ENCODE measurements at regions not wholly inside any gene's neighbourhood (a gene's known extent, or its start where the extent isn't known, plus 50 kb on each side); places are given as distances from the start of the nearest gene placed in this dataset.

- no peak for DNase-seq
Measured at GRCh38 chr6:15872241-15873103, 209.6 kb upstream of the DTNBP1 start.

- no peak for DNase-seq
Measured at GRCh38 chr6:15871276-15871675, 208.4 kb upstream of the DTNBP1 start.

- no peak for DNase-seq
Measured at GRCh38 chr6:15870333-15871043, 207.7 kb upstream of the DTNBP1 start.

GRCh38 chr6:15864708-15865062 lies 201.9 kb upstream of the DTNBP1 start:
- DNase-seq, result no peak

- no peak for DNase-seq
Measured at GRCh38 chr6:15864038-15864707, 201.3 kb upstream of the DTNBP1 start.

GRCh38 chr6:15862810-15863209 lies 200.0 kb upstream of the DTNBP1 start:
- DNase-seq, result no peak

DNA sequence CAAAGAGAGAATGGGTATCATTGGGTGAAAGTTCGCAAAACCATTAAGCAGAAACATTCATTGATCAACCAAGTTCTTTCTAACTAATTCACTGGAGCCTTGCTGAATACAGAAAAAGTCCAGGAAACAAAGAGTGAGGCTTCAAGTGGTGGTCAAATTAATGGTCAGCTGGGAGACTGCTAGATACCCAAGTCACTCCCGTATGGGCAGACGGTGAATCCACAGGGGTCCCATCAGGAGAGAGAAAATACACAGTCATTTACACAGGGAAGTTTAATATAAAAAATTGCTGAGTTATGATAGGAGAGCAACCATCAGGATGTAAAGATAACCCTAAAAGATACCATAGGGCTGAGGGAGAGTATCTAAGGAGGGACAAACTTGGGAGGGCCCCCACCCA lies 198.7 kb upstream of the DTNBP1 start:
- no peak for DNase-seq

- DNase-seq, result no peak
Measured at GRCh38 chr6:15854826-15855710, 192.2 kb upstream of the DTNBP1 start.

DNA sequence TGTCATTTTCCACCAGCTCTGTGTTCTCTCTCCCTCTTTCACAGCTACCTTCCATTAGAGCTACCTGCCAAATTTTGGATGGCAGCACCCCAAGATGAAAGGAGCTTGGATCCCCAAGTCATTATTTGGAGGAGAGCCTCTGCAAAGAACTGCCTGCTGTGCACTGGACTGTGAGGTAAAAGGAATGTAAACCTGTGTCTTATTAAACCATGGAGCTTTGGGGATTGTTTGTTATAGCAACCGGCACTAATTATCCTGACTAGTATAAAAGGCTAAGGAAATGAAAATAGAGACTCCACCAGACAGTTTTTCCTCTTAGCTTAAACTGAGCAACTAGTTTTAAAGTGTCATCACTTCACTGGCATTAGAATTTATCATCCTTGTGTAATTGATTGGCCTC lies 191.6 kb upstream of the DTNBP1 start:
- DNase-seq, result no peak

- DNase-seq, result no peak
Measured at GRCh38 chr6:15853259-15853658, 190.4 kb upstream of the DTNBP1 start.

DNA sequence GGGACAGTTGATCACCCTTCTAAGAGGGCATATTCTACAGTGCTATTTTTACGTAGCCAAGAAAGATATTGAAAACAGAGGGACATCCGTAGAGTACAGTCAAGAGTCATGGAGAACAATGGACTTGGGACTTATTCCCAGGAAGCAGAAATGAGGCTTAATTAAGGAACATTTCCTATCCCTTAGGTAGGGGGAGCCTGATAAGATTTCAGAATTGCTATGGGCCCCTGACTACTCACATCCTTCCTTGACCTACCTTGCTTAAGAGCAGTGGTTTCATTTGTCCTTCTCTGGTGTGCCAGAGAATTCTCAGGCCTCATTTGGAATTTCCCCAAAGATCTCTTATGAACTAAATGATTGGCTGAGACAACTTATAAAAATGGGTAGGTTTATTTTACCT lies 189.5 kb upstream of the DTNBP1 start:
- DNase-seq, result no peak

DNA sequence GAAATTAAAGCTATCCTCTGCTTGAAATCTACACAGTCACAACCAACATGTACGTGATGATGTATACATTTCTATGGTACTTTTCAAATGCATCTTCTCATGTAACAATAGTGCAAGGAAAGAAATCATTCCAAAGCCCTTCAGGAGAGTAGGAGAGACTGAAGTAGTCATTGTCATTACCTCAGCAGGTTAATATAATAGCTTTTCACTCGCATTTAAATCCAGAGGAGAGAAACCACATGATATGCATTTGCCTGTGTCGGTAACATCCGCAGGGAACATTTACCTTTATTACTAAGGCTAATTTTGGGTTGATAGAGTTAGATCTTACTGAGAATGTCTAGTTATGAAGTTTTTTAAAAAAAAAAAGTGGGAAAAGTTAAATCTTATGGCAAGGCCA lies 186.6 kb upstream of the DTNBP1 start:
- DNase-seq, result no peak

GRCh38 chr6:15845492-15845891 lies 182.7 kb upstream of the DTNBP1 start:
- no peak for DNase-seq

DNA sequence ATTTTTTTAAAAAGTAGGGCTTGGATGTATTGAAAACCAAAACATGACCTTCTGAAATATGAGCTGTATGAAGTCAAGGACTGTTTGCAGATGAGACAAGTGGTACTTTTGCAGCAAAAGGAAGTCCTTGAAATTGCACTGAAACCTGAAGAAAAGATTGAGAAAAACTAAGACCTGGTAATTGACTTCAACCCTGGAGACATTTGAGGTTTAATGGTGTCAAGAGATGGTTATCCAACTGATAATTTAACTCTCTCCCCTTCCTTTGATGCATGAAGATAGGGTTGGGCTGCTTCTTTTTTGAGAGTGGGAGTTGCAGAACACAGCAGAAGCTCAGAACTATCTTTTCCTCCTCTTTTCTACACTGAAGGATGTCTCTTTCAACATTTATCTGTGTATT lies 180.9 kb upstream of the DTNBP1 start:
- no peak for DNase-seq

- no peak for DNase-seq
Measured at GRCh38 chr6:15843226-15843625, 180.4 kb upstream of the DTNBP1 start.

DNA sequence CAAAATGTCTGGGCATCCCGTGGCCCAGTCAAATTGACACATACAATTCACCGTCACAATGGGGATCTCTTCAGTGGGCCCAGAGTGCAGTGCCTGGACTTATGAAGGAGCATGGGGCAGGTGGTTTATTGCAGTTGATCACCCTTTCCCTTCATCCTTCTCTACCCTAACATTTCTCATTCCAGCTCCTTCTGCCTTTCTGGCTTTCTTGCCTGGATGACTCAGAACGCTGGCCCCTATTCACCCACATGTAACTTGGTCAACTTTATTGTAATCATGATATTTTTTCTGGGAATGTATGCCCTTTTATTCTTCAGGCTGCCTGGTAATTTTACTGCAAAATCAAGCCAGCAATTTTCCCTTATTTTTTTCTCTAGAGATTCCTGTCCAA lies 179.9 kb upstream of the DTNBP1 start:
- no peak for DNase-seq

- DNase-seq, result no peak
Measured at GRCh38 chr6:15841937-15842726, 179.3 kb upstream of the DTNBP1 start.

DNA sequence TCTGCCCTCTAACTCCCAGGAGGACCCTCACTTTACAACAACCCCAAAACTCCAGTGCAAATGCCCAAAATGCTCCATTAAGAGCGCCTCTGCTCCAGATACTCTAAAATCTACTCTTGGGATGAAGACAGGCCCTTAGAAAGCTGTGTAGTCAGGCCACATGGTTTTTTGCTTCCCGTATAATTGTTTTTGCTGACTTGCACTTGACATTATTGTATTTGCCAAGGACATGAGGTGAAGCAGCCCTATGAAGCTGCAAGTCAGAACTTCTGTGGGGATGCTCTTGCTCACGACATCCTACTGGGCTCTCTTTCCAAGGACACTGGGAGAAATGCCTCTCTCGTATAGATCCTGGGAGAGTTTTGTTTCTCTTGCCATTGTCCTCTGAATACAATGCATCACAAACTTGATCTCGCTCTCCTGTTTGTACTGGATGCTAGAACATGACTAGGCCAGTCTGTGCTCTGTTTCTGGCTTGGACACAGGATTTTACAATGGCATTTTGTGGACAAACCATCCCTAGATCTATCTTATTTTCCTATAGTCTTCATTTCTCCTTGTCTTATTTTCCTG lies 177.2 kb upstream of the DTNBP1 start:
- no peak for DNase-seq

DNA sequence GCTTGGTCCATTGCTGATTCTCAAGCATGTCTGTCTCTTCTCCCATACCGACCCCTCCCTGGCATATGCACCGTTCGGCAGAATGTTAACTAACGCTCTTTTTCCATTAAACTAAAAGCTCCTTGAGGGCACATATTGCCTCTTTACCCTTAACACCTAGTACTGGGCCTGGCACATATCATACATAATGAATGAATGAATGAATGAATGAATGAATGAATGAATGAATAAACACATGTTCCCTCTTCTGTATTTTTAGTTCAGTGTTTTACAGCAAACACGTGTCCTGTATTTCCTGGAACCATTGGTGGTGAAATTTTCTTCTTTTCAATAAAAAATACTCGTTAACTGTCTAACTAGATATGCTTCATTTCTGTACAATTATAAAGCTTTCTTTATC lies 174.4 kb upstream of the DTNBP1 start:
- DNase-seq, result no peak

GRCh38 chr6:15832841-15833240 lies 170.0 kb upstream of the DTNBP1 start:
- no peak for DNase-seq

DNA sequence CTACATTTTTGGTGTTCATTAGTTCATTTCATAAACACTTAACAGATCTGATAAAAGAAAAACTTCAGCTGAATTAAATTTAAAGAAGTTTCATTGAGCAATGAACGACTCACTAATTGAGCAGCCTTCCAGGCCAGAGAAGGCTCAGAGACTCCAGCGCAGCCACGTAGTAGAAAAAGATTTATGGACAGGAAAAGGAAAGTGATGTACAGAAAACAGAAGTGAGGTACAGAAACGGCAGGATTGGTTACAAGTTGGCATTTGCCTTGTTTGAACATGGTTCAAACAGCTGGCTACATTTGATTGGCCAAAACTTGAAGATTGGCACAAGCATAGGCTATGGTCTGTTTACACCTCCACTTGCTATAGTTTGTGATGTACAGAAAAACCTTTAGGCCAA lies 166.3 kb upstream of the DTNBP1 start:
- no peak for DNase-seq

Measured in islet precursor cell (in vitro differentiated cells).